HG03196 (cell line): ENCODE measurements at regions not wholly inside any gene's neighbourhood (a gene's known extent, or its start where the extent isn't known, plus 50 kb on each side); places are given as distances from the start of the nearest gene placed in this dataset.
A peak's percentile ranks its signal among the peaks of the same experiment; 100 is the strongest.
"Not testable (repeated sequence)": the region's sequence is repeated elsewhere in the genome, so short reads cannot be mapped to it uniquely, and the experiment has no call there.

ENCODE experiments used
- ATAC-seq: cut with Tn5 transposase; IDR thresholded peaks from one replicate; pipeline ENCODE4 v1.9.1; 2021; ENCODE audit not compliant: unreplicated experiment

DNA sequence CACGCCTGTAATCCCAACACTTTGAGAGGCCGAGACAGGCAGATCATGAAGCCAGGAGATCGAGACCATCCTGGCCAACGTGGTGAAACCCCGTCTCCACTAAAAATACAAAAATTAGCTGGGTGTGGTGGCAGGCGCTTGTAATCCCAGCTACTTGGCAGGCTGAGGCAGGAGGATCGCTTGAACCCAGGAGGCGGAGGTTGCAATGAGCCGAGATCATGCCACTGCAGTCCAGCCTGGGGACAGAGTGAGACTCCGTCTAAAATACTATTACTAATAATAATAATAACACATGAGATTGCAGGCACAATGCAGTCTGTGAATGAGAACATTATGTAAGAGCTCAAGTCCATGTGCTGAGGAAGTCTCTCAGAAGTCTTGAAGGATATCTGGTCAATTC is 1684.4 kb downstream of the SPATA31A7 start:
- not testable (repeated sequence) for ATAC-seq

DNA sequence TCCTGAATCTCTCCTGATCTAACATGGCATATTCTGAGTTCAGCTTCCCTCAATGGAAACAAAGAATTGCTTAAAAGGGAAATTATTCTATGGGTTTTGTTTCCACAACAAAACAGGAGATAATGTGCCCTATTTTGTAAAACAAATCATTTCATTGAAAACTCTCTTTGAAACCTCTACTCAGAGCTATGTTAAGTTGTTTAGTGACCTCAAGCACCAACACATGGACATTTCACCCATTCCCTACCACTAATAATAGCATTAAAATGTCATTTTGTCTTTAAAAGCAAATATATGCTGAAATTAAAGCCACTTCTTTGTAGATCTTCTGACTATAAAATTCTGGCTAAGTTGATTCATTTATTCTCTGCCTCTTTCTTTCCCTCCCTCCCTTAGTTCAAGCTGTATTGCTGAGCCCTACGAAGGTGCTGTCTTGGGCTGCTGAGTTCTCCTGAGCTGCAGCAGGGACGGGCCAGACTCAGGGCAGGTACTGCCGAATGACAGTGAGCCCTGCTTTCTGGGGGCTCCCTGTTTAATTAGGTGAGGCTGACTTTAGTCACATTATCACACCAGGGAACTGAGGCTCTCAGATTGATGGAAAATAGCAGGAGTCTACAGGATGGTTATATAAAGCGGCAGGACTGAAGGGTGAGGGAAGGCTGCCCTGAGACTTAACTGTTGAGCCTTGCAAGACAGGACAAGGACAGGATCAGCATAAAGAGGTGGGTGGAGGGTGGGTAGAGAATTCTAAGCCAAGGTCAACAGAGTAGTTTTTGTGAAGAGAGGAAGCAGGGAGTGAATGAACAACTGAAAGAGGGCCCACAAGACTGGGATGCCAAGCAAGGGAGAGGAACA is 1685.1 kb downstream of the SPATA31A7 start:
- ATAC-seq: not testable (repeated sequence)

DNA sequence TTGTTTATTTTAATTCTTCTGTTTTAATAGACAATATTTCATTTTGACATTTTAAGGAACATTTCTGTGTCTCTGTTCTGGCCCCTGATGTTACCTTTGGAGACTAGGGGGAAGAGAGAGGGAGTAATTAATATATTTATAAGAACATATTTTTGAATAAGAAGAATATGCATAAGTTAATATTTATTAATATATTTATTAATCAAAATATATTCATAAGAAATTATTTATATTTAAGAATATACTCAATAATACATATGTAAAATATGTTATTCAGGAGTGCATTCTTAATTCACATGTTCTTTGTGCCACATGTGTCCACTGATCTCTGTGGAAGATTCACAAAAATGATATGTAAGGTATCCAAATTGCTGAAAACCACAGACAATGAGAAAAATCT is 1687.7 kb downstream of the SPATA31A7 start:
- ATAC-seq: not testable (repeated sequence)

DNA sequence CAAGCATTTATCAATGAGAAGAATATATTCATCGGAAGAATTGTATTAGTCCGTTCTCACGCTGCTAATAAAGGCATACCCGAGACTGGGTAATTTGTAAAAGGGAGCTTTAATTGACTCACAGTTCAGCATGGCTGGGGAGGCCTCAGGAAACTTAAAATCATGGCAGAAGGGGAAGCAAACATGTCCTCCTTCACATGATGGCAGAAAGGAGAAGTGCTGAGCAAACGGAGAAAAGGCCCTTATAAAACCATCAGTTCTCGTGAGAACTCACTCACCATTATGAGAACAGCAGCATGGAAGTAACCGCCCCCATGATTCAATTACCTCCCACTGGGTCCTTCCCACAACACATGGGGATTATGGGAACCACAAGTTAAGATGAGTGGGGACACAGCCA is 1688.2 kb downstream of the SPATA31A7 start:
- not testable (repeated sequence) for ATAC-seq

DNA sequence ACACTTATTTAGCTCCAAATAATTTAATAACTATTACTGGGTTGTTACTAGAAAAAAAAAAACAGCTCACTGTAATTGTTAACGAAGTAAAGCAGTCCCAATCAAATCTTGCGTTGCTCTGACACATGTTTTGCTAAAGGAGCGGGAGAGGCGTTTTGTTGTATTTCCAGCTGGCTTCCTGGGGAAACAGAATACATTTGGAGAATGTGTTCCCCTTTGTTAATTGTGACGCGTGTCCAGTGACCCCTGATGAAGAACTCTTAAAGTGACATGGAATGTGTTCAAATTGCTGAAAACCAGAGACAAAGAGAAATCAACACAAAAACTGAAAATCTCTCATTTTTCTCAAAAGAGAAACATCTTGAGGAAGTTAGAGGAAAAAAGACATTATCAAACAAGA is 1690.6 kb downstream of the SPATA31A7 start:
- not testable (repeated sequence) for ATAC-seq

DNA sequence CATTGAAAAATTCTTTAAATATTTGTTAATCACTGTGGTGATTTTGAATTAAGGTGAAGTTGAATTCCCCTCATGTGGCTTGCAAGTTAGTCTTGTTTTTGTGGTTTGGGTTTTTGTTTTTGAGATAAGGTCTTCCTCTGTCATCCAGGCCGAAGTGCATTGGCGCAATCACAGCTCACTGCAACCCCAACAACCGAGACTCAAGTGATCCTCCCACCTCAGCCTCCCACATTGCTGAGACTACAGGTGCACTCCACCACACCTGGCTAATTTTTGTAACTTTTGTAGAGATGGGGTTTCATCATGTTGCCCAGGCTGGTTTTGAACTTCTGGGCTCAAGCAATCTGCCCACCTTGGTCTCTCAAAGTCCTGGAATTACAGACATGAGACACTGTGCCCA is 1691.1 kb downstream of the SPATA31A7 start:
- not testable (repeated sequence) for ATAC-seq

DNA sequence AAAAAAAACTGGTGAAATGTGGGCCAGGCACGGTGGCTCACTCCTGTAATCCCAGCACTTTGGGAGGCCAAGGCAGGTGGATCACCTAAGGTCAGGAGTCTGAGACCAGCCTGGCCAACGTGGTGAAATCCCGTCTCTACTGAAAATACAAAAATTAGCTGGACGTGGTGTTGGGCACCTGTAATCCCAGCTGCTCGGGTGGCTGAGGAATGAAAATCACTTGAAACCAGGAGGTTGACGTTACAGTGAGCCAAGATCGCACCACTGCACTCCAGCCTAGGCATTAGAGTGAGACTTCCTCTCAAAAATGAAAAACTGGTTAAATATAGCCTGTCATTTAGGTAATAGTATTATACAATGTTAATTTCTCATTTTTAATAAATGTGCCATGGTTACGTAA is 1692.0 kb downstream of the SPATA31A7 start:
- ATAC-seq: not testable (repeated sequence)

DNA sequence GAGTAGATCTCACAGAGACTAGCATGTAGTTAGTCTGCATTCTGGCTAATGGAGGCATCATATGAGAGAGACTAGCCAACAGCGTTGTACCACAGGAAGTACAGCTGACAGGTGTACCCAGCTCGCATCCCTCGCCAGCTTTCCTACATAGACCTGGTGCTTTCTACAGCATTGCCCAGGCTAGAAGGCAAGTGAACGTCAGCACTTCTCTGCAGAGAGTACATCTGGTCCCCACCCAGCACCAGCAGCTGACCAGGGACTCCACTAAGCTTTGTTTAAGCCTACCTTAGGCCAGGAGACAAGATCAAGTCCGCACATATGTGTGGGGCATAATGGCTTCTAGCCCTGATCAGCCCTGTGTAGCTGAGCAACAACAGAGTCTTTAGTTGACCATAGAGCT is 1692.9 kb downstream of the SPATA31A7 start:
- ATAC-seq: not testable (repeated sequence)

DNA sequence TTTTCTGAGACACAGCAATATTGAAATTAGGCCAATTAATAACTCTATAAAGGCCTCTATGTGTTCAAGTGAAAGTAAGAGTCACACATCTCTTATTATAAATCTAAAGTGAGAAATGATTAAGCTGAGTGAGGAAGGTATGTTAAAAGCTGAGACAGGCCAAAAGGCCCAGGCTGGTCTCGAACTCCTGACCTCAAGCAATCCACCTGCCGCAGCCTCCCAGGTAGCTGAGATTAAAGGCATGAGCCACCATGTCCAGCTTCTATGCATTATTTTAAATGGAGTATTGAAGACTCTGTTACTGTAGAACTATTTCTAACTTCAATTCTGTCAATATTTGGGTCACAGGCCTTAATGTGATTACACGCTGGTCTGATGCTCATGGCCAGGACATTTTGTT is 1706.9 kb downstream of the SPATA31A7 start:
- ATAC-seq: not testable (repeated sequence)

DNA sequence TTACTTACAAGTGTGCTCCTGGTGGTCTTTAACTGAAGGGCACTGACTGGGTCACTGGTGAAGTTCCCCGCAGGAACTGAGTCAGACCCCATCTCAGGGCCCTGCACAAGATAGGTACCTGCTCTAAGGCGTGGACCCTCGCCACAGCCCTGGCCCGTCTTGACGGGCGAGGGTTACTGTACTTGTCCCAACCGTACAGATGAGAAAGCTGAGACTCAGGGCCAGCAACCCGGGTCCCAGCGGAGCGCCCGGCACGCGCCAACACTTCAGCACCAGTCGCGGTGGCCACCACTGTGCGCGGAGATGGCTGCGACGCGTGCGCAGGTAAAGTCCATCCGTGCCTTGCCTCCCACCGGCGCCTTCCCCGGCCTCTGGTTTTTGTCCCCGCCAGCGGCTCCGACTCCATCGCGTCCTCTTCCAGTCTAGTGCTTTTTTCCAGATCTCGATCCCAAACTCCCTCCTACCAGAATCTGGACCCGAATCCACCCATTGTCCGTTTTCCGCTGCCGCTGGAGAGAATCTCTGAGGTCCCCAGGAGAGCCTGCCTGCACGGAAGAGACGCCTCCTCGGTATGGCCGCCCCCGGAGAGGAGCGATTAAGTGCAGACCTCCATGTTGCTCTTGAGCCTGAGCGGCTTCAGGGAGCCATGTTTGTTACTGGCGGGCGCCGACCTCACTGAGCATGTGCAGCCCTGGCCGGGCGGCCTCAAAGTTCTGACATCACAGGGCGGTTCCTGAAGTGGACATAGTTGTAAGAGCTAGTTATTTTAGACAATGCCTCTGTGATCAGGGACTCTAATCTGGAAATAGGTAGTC is 1707.8 kb downstream of the SPATA31A7 start:
- not testable (repeated sequence) for ATAC-seq

DNA sequence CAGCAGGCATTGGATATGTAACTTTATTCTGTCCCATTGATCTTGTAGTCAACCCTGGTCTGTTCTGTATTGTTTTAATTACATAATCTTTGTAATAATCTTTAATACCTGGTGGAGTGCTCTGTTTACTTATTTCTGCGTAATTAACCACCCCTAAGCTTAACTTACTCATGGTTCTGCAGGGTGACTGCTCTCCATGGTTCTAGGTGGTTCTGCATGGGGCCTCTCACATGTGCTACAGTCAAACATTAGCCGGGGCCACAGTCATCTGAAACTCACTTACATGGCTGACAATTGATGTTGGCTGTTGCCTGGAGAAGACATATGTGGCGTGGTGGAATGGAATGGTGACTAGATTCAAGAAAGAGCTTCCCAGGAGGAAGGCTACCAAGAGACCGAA is 1709.8 kb downstream of the SPATA31A7 start:
- ATAC-seq: not testable (repeated sequence)

DNA sequence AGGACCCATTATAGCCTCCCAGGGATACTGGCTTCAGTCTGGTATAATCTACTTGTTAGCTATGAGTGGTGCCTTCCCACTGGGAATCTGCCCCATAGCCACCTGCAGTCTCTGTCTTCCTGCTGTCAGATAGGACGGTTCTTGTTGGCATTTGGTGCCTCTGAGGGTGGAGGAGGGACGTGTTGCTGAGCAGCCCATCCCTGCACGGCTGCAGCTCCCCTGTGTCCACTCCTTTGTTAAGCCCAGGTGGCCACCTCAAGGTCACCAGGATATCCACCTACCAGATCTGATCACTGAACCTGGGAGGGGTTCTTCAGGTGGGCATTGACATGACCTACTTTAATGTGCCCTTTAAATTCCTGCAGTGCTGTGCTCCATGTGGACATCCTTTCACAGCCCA is 1714.2 kb downstream of the SPATA31A7 start:
- ATAC-seq: not testable (repeated sequence)

DNA sequence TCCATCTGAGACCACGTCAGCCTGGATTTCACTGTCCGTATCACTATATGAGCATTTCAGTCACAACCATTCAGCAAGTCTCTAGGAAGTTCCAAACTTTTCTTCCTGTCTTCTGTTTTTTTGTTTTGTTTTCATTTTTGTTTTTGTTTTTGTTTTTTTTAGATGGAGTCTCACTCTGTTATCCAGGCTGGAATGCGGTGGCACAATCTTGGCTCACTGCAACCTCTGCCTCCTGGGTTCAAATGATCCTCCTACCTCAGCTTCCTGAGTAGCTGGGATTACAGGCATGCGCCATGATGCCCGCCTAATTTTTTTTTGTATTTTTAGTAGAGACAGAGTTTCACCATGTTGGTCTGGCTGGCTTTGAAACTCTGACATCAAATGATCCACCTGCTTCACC is 1715.9 kb downstream of the SPATA31A7 start:
- ATAC-seq: not testable (repeated sequence)

DNA sequence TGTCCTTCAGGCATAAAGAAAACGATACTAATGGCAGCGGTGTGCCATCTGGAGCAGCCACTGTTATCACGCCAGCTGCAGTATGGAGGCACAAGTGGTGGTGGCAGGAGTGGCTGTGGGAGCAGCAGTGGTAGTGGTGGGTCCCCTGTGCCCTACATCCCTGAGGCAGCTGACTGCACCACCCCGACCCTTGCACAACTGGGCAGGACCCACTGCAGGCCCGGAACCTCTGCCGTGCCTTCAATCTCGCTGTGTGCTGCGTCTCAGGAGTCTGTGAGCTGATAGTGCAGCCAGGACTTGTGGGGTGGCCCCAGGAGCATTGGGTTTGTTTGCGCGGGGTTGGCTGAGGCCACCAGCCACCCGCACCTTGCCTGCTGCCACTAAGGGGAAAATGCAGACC is 1718.0 kb downstream of the SPATA31A7 start:
- not testable (repeated sequence) for ATAC-seq

DNA sequence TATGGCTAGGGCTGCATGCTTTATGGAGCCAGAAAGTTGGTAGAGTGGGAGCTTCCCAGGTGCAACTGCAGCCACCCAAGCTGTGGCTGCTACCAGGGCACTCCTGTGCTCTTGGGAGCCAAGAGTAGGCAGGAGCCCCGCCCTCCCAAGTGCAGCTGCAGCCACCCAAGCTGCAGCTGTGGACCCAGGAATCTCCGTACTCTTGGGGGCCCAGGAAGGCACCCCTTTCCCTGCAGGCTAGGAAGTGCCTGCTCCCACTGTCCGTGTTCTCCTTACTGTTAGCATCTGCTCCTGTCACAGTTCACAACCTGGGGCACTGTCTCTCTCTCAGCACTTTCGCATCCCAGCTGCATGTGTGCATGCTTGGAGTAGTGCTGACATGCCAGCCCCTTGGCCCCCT is 1718.4 kb downstream of the SPATA31A7 start:
- not testable (repeated sequence) for ATAC-seq

DNA sequence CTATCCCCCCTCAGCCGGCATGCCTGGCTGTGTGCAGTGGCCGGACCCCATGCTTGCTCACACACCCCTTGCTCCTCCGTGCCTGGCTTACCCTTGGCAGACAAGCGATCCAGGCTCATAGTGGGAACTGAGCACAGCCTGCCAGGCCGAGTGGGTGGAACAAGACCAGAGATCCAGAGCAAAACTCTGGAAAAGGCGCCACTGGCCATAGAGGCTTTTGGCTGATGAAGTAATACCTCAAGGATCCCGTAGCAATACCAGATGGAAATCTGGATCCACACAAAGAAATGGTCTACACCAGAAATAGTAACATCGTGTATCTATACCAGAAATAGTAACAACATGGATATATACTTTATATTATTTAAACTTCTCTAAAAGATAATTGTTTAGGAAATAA is 1719.6 kb downstream of the SPATA31A7 start:
- ATAC-seq: not testable (repeated sequence)

DNA sequence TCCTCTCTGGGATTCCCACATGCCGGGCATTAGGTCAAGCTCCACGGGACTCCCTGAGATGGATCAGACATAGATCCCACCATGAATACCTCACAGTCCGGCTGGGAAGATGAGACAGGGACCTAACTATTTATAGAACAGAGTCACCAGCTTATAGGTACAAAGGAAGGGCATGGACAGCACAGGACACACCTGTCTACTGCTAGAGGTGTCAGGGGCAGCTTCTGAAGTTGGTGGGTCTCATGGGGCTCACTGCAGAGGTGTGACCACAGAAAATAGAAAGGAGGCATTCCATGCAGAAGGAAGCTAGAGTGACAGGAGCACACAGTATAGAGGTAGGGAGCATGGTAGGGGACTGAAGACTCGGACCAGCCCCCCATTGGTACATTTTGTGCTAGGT is 1722.4 kb downstream of the SPATA31A7 start:
- ATAC-seq: not testable (repeated sequence)

DNA sequence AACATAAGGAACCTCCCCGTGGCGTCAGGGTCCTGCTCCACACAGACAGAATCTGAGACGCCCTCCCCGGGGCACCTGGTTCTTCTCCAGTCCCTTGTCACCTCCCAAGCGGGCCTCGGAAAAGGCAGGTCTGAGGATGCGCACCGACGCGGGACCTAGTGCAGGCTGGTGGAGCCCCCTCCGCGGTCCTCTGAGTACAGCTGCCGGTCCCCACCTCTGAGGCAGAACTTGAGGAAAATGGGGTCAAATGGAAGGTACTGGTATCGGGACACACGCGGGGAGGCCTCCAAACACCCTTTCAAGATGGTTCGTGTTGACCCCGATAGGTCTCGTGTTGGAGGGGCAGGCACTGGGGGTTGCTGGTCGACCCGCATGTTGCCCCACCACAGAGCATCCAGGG is 1725.3 kb downstream of the SPATA31A7 start:
- ATAC-seq: not testable (repeated sequence)

DNA sequence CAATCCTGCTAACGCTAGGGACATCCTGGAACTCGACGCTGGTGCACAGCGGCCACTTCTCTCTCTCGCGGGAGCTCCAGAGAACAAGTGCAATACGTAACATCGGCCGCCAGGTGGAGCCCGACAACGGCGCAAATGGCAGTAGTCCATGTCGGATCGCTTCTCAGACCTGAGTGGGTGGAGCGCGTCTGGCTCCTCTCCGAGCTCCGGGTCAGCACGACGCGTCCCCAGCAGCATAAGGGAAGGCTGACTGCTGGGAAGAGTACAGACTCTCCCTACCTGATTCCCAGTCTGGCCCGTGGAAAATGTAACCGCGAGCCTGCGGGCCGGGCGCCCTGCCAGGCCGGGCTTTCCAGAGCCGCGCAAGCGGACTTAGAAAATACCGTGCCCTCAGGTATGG is 1725.8 kb downstream of the SPATA31A7 start:
- peak; percentile 99 for ATAC-seq

DNA sequence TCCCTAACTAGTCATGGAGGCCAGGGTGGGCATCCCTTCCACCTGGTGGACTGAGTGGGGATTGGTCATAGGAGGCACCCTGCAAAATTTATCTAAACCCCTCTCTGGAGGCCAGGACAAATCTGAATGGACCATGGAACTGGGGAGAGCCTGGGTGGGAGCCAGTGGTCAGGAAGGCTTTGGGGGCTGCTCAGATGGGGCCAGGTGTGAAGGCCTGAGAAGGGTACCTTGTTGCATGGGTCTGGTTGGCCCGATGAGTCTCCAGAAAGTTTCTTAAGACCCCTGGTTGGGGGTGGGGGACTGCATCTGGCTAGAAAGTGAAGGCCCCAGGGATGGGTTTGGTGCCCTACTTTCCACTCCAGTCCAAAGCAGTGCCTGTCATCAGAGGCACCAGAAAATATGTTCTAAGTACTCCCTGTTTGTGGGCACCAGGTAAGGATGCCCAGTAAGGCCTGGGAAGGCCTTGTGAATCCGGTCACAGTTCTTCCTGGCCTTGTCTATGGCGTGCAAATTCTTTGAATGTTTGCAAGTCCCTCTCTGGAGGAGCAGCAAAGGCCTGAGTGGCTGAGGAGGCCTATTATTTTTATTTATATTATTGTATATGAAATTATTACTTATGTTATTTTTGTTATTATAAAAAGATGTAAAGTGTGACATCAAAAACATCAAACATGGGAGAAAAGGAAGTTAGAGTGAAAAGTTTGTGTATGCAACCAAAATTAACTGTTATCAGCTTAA is 1729.0 kb downstream of the SPATA31A7 start:
- ATAC-seq: not testable (repeated sequence)

DNA sequence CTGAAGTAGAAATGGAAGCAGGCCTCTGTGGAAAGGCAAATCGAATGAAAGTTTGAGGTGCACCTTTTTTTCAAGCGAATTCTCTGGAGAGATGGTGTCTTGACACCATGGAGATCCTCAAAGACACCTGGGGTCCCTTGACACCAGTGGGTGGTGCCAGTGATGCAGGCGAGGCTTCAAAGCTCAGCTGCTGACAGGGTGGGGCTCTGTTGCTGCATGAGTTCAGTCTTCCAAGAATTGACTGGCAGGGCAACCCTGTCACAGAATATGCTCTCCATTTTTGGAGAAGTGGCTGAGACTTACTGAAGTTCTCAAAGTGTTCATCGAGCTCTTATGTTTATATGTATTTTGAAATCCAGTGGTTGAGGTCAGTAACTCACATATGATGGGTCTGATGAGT is 1741.6 kb downstream of the SPATA31A7 start:
- ATAC-seq: not testable (repeated sequence)
